SIG-M5 treated with dmso at 0.1 percent for 504 hours (cell line): ENCODE measurements at regions not wholly inside any gene's neighbourhood (a gene's known extent, or its start where the extent isn't known, plus 50 kb on each side); places are given as distances from the start of the nearest gene placed in this dataset.

Source experiments
- DNase-seq: peaks from one replicate; lab custom pipeline; 2025; ENCODE audit not compliant: unreplicated experiment; lab: John Stamatoyannopoulos, UW

GRCh38 chr16:79912592-79913310, 312.2 kb upstream of the MAF start:
- no peak for DNase-seq

- DNase-seq, result no peak
These were observed 311.1 kb upstream of the MAF start for GRCh38 chr16:79911660-79912059.

- DNase-seq, result no peak
These were observed 309.0 kb upstream of the MAF start for GRCh38 chr16:79909571-79909970.

- no peak for DNase-seq
These were observed 302.9 kb upstream of the MAF start for GRCh38 chr16:79903471-79903870.

- DNase-seq, result no peak
These were observed 301.8 kb upstream of the MAF start for GRCh38 chr16:79902351-79902750.

- no peak for DNase-seq
These were observed 301.0 kb upstream of the MAF start for GRCh38 chr16:79901522-79901921.

- no peak for DNase-seq
These were observed 299.2 kb upstream of the MAF start for GRCh38 chr16:79899716-79900115.

GRCh38 chr16:79899316-79899715, 298.8 kb upstream of the MAF start:
- no peak for DNase-seq

- no peak for DNase-seq
These were observed 298.2 kb upstream of the MAF start for GRCh38 chr16:79898703-79899102.

GRCh38 chr16:79897453-79898146, 297.1 kb upstream of the MAF start:
- DNase-seq, result no peak

- DNase-seq, result no peak
These were observed 296.5 kb upstream of the MAF start for GRCh38 chr16:79897104-79897452.

- DNase-seq, result no peak
These were observed 295.3 kb upstream of the MAF start for GRCh38 chr16:79895917-79896203.

GRCh38 chr16:79895053-79895916, 294.7 kb upstream of the MAF start:
- no peak for DNase-seq

- no peak for DNase-seq
These were observed 292.9 kb upstream of the MAF start for GRCh38 chr16:79893445-79893844.

GRCh38 chr16:79892278-79892677, 291.7 kb upstream of the MAF start:
- no peak for DNase-seq

- no peak for DNase-seq
These were observed 290.9 kb upstream of the MAF start for GRCh38 chr16:79891458-79891857.

GRCh38 chr16:79887541-79888540, 287.3 kb upstream of the MAF start:
- DNase-seq, result no peak

GRCh38 chr16:79885320-79885719, 284.8 kb upstream of the MAF start:
- no peak for DNase-seq

GRCh38 chr16:79883494-79883893, 283.0 kb upstream of the MAF start:
- DNase-seq, result no peak

- no peak for DNase-seq
These were observed 281.9 kb upstream of the MAF start for GRCh38 chr16:79882340-79883005.
